HG02759 (cell line): ENCODE measurements at regions not wholly inside any gene's neighbourhood (a gene's known extent, or its start where the extent isn't known, plus 50 kb on each side); places are given as distances from the start of the nearest gene placed in this dataset.
"Not testable (repeated sequence)": the region's sequence is repeated elsewhere in the genome, so short reads cannot be mapped to it uniquely, and the experiment has no call there.

Experiments
- ATAC-seq: cut with Tn5 transposase; IDR thresholded peaks from one replicate; pipeline ENCODE4 v1.9.1; 2021; ENCODE audit warnings: mild to moderate bottlenecking, moderate library complexity; ENCODE audit not compliant: unreplicated experiment

GRCh38 chr17:70426752-70427151, 257.4 kb downstream of the KCNJ2 start:
- no peak for ATAC-seq

GRCh38 chr17:70434536-70435490, 265.5 kb downstream of the KCNJ2 start:
- no peak for ATAC-seq

GRCh38 chr17:70437656-70438055, 268.3 kb downstream of the KCNJ2 start:
- ATAC-seq: no peak

GRCh38 chr17:70446446-70446845, 277.1 kb downstream of the KCNJ2 start:
- no peak for ATAC-seq

- ATAC-seq: no peak
Observed at GRCh38 chr17:70447588-70447987, 278.3 kb downstream of the KCNJ2 start.

GRCh38 chr17:70453075-70453474, 283.7 kb downstream of the KCNJ2 start:
- not testable (repeated sequence) for ATAC-seq

- no peak for ATAC-seq
Observed at GRCh38 chr17:70454377-70454776, 285.0 kb downstream of the KCNJ2 start.

- ATAC-seq: no peak
Observed at GRCh38 chr17:70454908-70455307, 285.6 kb downstream of the KCNJ2 start.

- ATAC-seq: no peak
Observed at GRCh38 chr17:70464995-70465394, 295.7 kb downstream of the KCNJ2 start.

- ATAC-seq: no peak
Observed at GRCh38 chr17:70468661-70469060, 299.3 kb downstream of the KCNJ2 start.

GRCh38 chr17:70473049-70473448, 303.7 kb downstream of the KCNJ2 start:
- no peak for ATAC-seq

GRCh38 chr17:70476368-70476767, 307.0 kb downstream of the KCNJ2 start:
- no peak for ATAC-seq

GRCh38 chr17:70478902-70479301, 309.6 kb downstream of the KCNJ2 start:
- ATAC-seq: no peak

- no peak for ATAC-seq
Observed at GRCh38 chr17:70479779-70480178, 310.4 kb downstream of the KCNJ2 start.

GRCh38 chr17:70483624-70484023, 314.3 kb downstream of the KCNJ2 start:
- no peak for ATAC-seq

- ATAC-seq: no peak
Observed at GRCh38 chr17:70484050-70484449, 314.7 kb downstream of the KCNJ2 start.

GRCh38 chr17:70484496-70484895, 315.2 kb downstream of the KCNJ2 start:
- ATAC-seq: no peak

- ATAC-seq: no peak
Observed at GRCh38 chr17:70492368-70492767, 323.0 kb downstream of the KCNJ2 start.

GRCh38 chr17:70493277-70493874, 324.0 kb downstream of the KCNJ2 start:
- ATAC-seq: no peak

GRCh38 chr17:70498631-70499030, 329.3 kb downstream of the KCNJ2 start:
- ATAC-seq: no peak

- ATAC-seq: no peak
Observed at GRCh38 chr17:70499067-70499786, 329.9 kb downstream of the KCNJ2 start.

- no peak for ATAC-seq
Observed at GRCh38 chr17:70503449-70503848, 334.1 kb downstream of the KCNJ2 start.
